Peyer's patch (tissue), 4 donors: ENCODE measurements at regions not wholly inside any gene's neighbourhood (a gene's known extent, or its start where the extent isn't known, plus 50 kb on each side); places are given as distances from the start of the nearest gene placed in this dataset.
"Not testable (repeated sequence)": the region's sequence is repeated elsewhere in the genome, so short reads cannot be mapped to it uniquely, and the experiment has no call there.

Source experiments
- DNase-seq, 3 donors: peaks; one replicate each; pipeline ENCODE4 v3.0.0-alpha.2; 2017 to 2019
- H3K27ac ChIP-seq, 4 donors: fragments of 200-600 bp; sonication (generic); one replicate each; pipeline ENCODE4 v1.5.1; 2016 to 2019
- H3K27me3 ChIP-seq, 2 donors: fragments of 200-600 bp; sonication (generic); one replicate each; pipeline ENCODE4 v1.5.1; 2019
- H3K36me3 ChIP-seq, 3 donors: fragments of 200-600 bp; sonication (generic); one replicate each; pipeline ENCODE4 v1.5.1; 2016 to 2019
- H3K4me1 ChIP-seq, 4 donors: fragments of 200-600 bp; sonication (generic); one replicate each; pipeline ENCODE4 v1.5.1; 2016 to 2019
- H3K4me3 ChIP-seq, 4 donors: fragments of 200-600 bp; sonication (generic); 1 replicate in 3 of 4; 2 replicates in 1 of 4; pipeline ENCODE4 v1.5.1; 2016 to 2019; ENCODE audit warnings: mild to moderate bottlenecking in 1 of 4
- H3K9me3 ChIP-seq, 4 donors: fragments of 200-600 bp; sonication (generic); one replicate each; pipeline ENCODE4 v1.5.1; 2016 to 2019; ENCODE audit warnings: mild to moderate bottlenecking in 1 of 4
- CTCF ChIP-seq, 6 experiments: fragments of 450-650 bp in 4 of 6; fragments of 200-600 bp in 2 of 6; sonication (generic) in 1 of 6; IDR thresholded peaks; one replicate each; pipeline ENCODE4 v1.5.1; 2017 to 2019; ENCODE audit warnings: antibody characterized with exemption in 6 of 6, mild to moderate bottlenecking in 3 of 6, moderate library complexity in 1 of 6
- POLR2A ChIP-seq, 2 donors: fragments of 450-650 bp; IDR thresholded peaks; one replicate each; pipeline ENCODE4 v1.5.1; 2017; ENCODE audit warnings: antibody characterized with exemption in 2 of 2, mild to moderate bottlenecking in 2 of 2, moderate library complexity in 2 of 2

- H3K9me3 ChIP-seq, result no peaks in the 10 kb centered on the region
- no peaks in the 10 kb centered on the region for H3K36me3 ChIP-seq
- H3K4me1 ChIP-seq, result no peaks in the 10 kb centered on the region
- H3K4me3 ChIP-seq, result no peak overlapping the region
- no peak overlapping the region for H3K27ac ChIP-seq
- H3K27me3 ChIP-seq, result no peaks in the 10 kb centered on the region
- no peak for DNase-seq
- TF ChIP-seq POLR2A (IDR thresholded peaks at IDR 0.05) (no peak), CTCF (IDR thresholded peaks at IDR 0.05) (no peak)
Measured at GRCh38 chr18:59986139-59986538, 86.3 kb downstream of the PMAIP1 start.

GRCh38 chr18:59985289-59985688 lies 85.5 kb downstream of the PMAIP1 start:
- no peaks in the 10 kb centered on the region for H3K36me3 ChIP-seq

GRCh38 chr18:59983506-59983905 lies 83.7 kb downstream of the PMAIP1 start:
- no peaks in the 10 kb centered on the region for H3K4me1 ChIP-seq
- H3K36me3 ChIP-seq, result no peaks in the 10 kb centered on the region
- H3K27me3 ChIP-seq, result no peaks in the 10 kb centered on the region
- no peak overlapping the region for H3K27ac ChIP-seq
- no peak for DNase-seq
- TF ChIP-seq POLR2A (IDR thresholded peaks at IDR 0.05), result no peak
- TF ChIP-seq CTCF (IDR thresholded peaks at IDR 0.05), result no peak
- H3K9me3 ChIP-seq, result no peaks in the 10 kb centered on the region
- no peak overlapping the region for H3K4me3 ChIP-seq

More at GRCh38 chr18:59985289-59985688, 85.5 kb downstream of the PMAIP1 start:
- no peak for DNase-seq
- H3K4me1 ChIP-seq, result no peaks in the 10 kb centered on the region
- H3K9me3 ChIP-seq, result no peaks in the 10 kb centered on the region
- H3K27me3 ChIP-seq, result no peaks in the 10 kb centered on the region
- no peak overlapping the region for H3K27ac ChIP-seq
- TF ChIP-seq POLR2A (IDR thresholded peaks at IDR 0.05) (no peak), CTCF (IDR thresholded peaks at IDR 0.05) (no peak)
- H3K4me3 ChIP-seq, result no peak overlapping the region

GRCh38 chr18:59980188-59980637 lies 80.4 kb downstream of the PMAIP1 start:
- H3K4me1 ChIP-seq, result no peaks in the 10 kb centered on the region
- no peaks in the 10 kb centered on the region for H3K36me3 ChIP-seq
- no peaks in the 10 kb centered on the region for H3K27me3 ChIP-seq
- no peak for DNase-seq
- no peak for TF ChIP-seq POLR2A (IDR thresholded peaks at IDR 0.05)
- no peak for TF ChIP-seq CTCF (IDR thresholded peaks at IDR 0.05)
- H3K9me3 ChIP-seq, result no peaks in the 10 kb centered on the region
- H3K4me3 ChIP-seq, result no peak overlapping the region
- H3K27ac ChIP-seq, result no peak overlapping the region

GRCh38 chr18:59971871-59972428 lies 72.2 kb downstream of the PMAIP1 start:
- Histone ChIP-seq H3K9me3 (no peaks in the 10 kb centered on the region), H3K36me3 (no peaks in the 10 kb centered on the region), H3K4me1 (no peaks in the 10 kb centered on the region), H3K27ac (no peak overlapping the region), H3K4me3 (no peak overlapping the region), H3K27me3 (no peaks in the 10 kb centered on the region)
- no peak for DNase-seq
- TF ChIP-seq POLR2A (IDR thresholded peaks at IDR 0.05) (no peak), CTCF (IDR thresholded peaks at IDR 0.05) (no peak)

- H3K36me3 ChIP-seq, H3K27me3 ChIP-seq, H3K4me3 ChIP-seq, H3K4me1 ChIP-seq, DNase-seq, H3K27ac ChIP-seq, H3K9me3 ChIP-seq: not testable (repeated sequence)
Measured at GRCh38 chr18:59971144-59971543, 71.3 kb downstream of the PMAIP1 start.

GRCh38 chr18:59969477-59970028 lies 69.8 kb downstream of the PMAIP1 start:
- not testable (repeated sequence) for DNase-seq, H3K4me3 ChIP-seq, H3K27ac ChIP-seq, H3K36me3 ChIP-seq, H3K4me1 ChIP-seq, H3K27me3 ChIP-seq, H3K9me3 ChIP-seq
